ENCODE measurements at regions not wholly inside any gene's neighbourhood (a gene's known extent, or its start where the extent isn't known, plus 50 kb on each side); places are given as distances from the start of the nearest gene placed in this dataset.
"Not testable (repeated sequence)": the region's sequence is repeated elsewhere in the genome, so short reads cannot be mapped to it uniquely, and the experiment has no call there.

DNA sequence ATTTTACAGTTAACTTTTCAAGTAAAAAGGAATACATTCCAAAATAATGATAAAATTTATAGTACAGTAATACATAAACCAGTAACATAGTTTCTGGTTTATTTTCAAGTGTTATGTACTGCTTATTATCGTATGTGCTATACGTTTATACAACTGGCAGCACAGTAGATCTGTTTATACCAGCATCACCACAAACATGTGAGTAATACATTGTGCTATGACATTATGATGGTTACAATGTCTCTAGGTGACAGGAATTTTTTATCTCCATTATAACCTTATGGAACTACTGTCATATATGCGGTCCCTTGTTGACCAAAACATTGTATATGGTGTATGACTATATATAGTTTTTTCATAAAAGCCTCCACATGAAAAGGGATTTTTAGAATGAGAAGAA, 256.9 kb downstream of the ANKRD50 start:
- H3K27me3 ChIP-seq (ENCODE audit: insufficient read depth, low read length), result no peaks in the 10 kb centered on the region
- H3K4me1 ChIP-seq (ENCODE audit: control insufficient read depth, insufficient read depth, low read length, unreplicated experiment), result peaks cover 9% of the 10 kb centered on the region
- H3K4me3 ChIP-seq (ENCODE audit: low read depth, low read length), result no peak overlapping the region
- no peak overlapping the region for H3K27ac ChIP-seq (ENCODE audit: low read depth, low read length)
- H2AFZ ChIP-seq (ENCODE audit: low read length, unreplicated experiment), result no peak overlapping the region
- no peaks in the 10 kb centered on the region for H3K36me3 ChIP-seq (ENCODE audit: insufficient read depth, low read length)
- no peaks in the 10 kb centered on the region for H3K79me2 ChIP-seq (ENCODE audit: control insufficient read depth, insufficient read depth, low read length, unreplicated experiment)

DNA sequence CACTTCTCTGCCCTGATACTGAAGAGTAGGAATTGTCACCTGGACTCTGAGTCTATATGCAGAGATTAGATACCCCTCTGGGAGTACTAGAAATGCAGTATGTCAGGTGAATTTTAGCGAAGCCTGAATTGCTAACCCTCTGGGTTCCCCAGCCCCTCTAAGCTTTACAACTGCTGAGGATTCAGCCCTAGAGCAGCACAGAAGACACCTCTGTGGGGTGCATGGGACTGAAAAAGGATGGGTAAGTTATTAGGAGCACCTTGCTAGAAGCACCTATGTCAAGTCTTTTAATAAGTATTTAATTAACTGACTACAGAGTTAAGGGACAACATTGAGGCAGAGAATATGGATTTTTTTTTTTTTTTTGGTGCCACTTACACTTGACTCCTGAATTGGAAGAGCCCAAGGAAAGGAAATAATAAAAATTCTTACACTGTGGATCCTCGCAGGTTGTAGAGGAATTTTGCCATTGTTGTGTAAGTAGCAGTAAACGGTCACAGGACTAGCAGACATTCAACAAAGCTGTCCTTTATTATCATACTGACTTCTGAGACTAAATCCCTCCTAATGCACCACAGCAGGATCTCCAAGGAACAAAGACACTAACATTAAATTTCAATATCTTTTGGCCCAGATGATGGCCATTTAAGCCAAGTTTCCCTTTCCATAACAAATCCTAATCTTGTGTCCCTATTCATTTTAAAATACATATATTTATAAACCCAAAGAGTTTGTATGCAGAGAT, 253.2 kb downstream of the ANKRD50 start:
- Histone ChIP-seq H3K4me3 (ENCODE audit: low read depth, low read length) (0 out of 2 replicates have a peak overlapping the region, but pooled peaks have one; percentile 14), H2AFZ (ENCODE audit: low read length, unreplicated experiment) (peak overlapping the region; percentile 47), H3K27ac (ENCODE audit: low read depth, low read length) (peak overlapping the region; percentile 16; the same call in 1 of the 2 replicates), H3K36me3 (ENCODE audit: insufficient read depth, low read length) (no peaks in the 10 kb centered on the region), H3K27me3 (ENCODE audit: insufficient read depth, low read length) (no peaks in the 10 kb centered on the region), H3K4me1 (ENCODE audit: control insufficient read depth, insufficient read depth, low read length, unreplicated experiment) (peaks cover 9% of the 10 kb centered on the region), H3K79me2 (ENCODE audit: control insufficient read depth, insufficient read depth, low read length, unreplicated experiment) (no peaks in the 10 kb centered on the region)

DNA sequence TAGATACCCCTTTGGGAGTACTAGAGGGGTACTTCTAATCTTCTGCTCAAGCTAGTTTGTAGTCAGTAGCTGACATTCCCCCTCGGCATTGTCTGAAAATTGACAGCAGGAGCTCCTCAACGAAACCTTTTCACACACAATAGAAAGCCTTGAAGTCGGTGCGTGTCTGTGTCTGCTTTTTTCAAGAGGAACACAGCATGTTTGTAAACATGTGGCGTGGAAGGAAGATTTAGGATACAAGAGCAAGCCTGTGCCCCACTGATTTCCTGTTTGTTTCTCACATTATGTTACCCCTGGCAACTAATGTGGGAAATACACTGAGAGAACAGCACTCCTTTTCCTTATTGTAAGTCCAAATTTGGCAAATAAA, 252.6 kb downstream of the ANKRD50 start:
- Histone ChIP-seq H3K4me1 (ENCODE audit: control insufficient read depth, insufficient read depth, low read length, unreplicated experiment) (peaks cover 9% of the 10 kb centered on the region), H3K36me3 (ENCODE audit: insufficient read depth, low read length) (no peaks in the 10 kb centered on the region), H3K79me2 (ENCODE audit: control insufficient read depth, insufficient read depth, low read length, unreplicated experiment) (no peaks in the 10 kb centered on the region), H3K27ac (ENCODE audit: low read depth, low read length) (peak overlapping the region; percentile 16; the same call in 1 of the 2 replicates), H3K4me3 (ENCODE audit: low read depth, low read length) (peak overlapping the region; percentile 14; the same call in 1 of the 2 replicates), H3K27me3 (ENCODE audit: insufficient read depth, low read length) (no peaks in the 10 kb centered on the region), H2AFZ (ENCODE audit: low read length, unreplicated experiment) (peak overlapping the region; percentile 47)

DNA sequence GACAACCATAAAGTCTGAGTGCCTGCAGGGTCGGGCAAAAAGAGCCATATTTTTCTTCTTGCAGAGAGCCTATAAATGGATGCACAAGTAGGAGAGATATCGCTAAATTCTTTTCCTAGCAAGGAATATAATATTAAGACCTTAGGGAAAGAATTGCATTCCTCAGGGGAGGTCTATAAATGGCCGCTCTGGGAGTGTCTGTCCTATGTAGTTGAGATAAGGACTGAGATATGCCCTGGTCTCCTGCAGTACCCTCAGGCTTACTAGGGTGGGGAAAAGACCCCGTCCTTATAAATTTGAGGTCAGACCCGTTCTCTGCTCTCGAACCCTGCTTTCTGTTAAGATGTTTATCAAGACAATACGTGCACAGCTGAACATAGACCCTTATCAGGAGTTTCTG, 250.9 kb downstream of the ANKRD50 start:
- H3K36me3 ChIP-seq (ENCODE audit: insufficient read depth, low read length); H3K79me2 ChIP-seq (ENCODE audit: control insufficient read depth, insufficient read depth, low read length, unreplicated experiment); H3K4me3 ChIP-seq (ENCODE audit: low read depth, low read length); H3K27me3 ChIP-seq (ENCODE audit: insufficient read depth, low read length); H3K4me1 ChIP-seq (ENCODE audit: control insufficient read depth, insufficient read depth, low read length, unreplicated experiment); H3K27ac ChIP-seq (ENCODE audit: low read depth, low read length); H2AFZ ChIP-seq (ENCODE audit: low read length, unreplicated experiment): not testable (repeated sequence)

DNA sequence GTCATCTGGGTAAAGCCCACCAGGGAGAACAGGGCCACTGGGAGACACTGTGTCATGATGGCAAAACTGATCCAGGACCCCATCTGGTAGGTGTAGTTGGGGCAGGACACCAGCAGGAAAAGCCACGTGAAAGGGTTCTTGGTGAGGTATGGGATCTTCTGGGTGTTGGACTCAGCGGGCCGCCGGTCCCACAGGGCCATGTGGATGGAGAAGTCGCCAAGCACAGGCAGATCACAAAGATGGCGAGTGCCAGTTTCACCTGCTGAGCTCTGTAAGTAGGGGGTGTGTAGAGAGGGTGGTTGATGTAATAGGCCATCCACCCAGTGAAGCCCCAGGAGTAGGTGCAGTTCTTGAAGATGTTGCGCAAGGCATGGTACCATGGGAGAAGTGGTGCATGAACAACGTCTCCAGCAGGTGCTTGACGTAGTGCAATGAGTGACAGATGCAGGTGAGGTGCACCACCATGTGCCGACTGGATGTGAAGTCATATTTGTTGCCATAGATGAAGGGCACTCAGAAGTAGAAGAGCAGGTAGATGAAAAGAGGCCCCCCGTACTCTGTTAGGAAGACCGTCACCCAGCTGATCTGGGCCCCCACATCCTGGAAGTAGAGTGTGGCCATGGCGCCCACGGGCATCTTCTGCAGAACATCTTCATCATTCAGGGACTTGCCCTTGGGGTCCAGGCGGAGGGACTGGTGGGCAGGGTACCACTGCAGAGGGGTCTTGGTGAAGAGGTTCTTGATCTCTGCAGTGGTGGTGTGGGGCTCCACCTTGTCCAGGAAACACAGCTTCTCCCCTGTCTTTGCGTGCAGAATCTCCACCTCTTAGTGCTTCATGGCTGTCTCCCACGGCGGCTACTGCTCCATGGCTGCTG, 249.3 kb downstream of the ANKRD50 start:
- Histone ChIP-seq H3K27me3 (ENCODE audit: insufficient read depth, low read length) (no peaks in the 10 kb centered on the region), H3K4me3 (ENCODE audit: low read depth, low read length) (no peak overlapping the region)

DNA sequence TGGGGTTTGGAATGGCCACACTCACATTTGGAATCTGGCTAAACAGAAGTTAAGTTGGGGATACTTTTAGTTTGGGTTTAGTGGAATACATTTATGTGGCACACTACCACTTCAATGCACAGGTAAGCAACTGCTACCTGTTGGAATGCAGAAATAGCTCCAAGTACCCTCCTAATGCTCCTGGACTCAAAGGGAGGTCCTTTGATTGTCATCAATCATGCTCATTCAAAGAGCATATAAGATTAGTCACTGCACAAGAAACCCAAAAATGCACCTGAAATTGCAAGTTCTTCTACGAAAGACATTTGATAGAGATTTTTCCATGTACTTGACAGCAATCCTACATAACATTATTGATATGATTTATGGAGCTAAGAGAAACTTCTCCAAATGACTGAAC, 247.7 kb downstream of the ANKRD50 start:
- Histone ChIP-seq H3K27ac (ENCODE audit: low read depth, low read length) (no peak overlapping the region), H3K27me3 (ENCODE audit: insufficient read depth, low read length) (no peaks in the 10 kb centered on the region), H2AFZ (ENCODE audit: low read length, unreplicated experiment) (no peak overlapping the region), H3K79me2 (ENCODE audit: control insufficient read depth, insufficient read depth, low read length, unreplicated experiment) (no peaks in the 10 kb centered on the region), H3K36me3 (ENCODE audit: insufficient read depth, low read length) (no peaks in the 10 kb centered on the region), H3K4me1 (ENCODE audit: control insufficient read depth, insufficient read depth, low read length, unreplicated experiment) (peaks cover 5% of the 10 kb centered on the region), H3K4me3 (ENCODE audit: low read depth, low read length) (no peak overlapping the region)

More for the DNA sequence above, 249.3 kb downstream of the ANKRD50 start:
- Histone ChIP-seq H3K36me3 (ENCODE audit: insufficient read depth, low read length) (no peaks in the 10 kb centered on the region), H3K27ac (ENCODE audit: low read depth, low read length) (no peak overlapping the region), H3K4me1 (ENCODE audit: control insufficient read depth, insufficient read depth, low read length, unreplicated experiment) (peaks cover 9% of the 10 kb centered on the region), H3K79me2 (ENCODE audit: control insufficient read depth, insufficient read depth, low read length, unreplicated experiment) (no peaks in the 10 kb centered on the region), H2AFZ (ENCODE audit: low read length, unreplicated experiment) (no peak overlapping the region)

DNA sequence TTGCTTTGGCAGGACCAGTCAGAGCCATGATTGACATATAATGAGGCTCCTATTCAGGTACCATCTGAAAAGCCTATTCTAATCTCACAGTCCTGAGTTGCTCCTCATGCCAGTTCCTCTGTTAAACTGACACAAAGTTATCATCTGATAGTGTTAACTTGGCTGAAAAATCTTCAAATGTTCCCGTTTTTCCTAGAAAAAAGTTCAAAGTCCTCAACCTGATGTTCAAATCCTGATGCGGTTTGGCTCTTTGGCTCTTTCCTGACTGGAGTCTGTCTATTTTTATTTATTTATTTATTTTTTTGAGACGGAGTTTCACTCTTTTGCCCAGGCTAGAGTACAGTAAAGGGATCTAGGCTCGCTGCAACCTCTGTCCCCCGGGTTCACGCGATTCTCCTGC, 244.2 kb downstream of the ANKRD50 start:
- Histone ChIP-seq H3K79me2 (ENCODE audit: control insufficient read depth, insufficient read depth, low read length, unreplicated experiment) (no peaks in the 10 kb centered on the region), H3K27me3 (ENCODE audit: insufficient read depth, low read length) (no peaks in the 10 kb centered on the region), H2AFZ (ENCODE audit: low read length, unreplicated experiment) (no peak overlapping the region), H3K27ac (ENCODE audit: low read depth, low read length) (no peak overlapping the region), H3K4me1 (ENCODE audit: control insufficient read depth, insufficient read depth, low read length, unreplicated experiment) (no peaks in the 10 kb centered on the region), H3K4me3 (ENCODE audit: low read depth, low read length) (no peak overlapping the region), H3K36me3 (ENCODE audit: insufficient read depth, low read length) (no peaks in the 10 kb centered on the region)

DNA sequence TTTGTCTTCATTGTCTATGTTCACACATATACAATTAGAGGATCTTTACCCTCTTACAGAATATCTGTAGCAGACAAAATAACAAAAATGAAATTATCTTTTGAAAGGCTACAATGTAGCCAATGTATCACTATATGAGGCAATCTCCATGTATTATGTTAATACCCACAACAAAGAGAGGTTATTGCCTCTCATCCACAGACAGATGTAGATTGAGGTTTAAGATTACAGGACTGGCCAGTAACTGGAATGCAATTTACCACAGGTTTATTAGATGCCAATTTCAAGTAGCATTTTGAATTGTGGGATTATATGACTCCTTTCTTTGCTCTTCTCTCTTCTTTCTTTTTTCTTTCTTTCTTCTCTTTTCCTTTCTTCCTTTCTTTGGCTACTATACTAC, 242.6 kb downstream of the ANKRD50 start:
- Histone ChIP-seq H3K27me3 (ENCODE audit: insufficient read depth, low read length) (no peaks in the 10 kb centered on the region), H3K4me1 (ENCODE audit: control insufficient read depth, insufficient read depth, low read length, unreplicated experiment) (no peaks in the 10 kb centered on the region), H3K27ac (ENCODE audit: low read depth, low read length) (no peak overlapping the region), H2AFZ (ENCODE audit: low read length, unreplicated experiment) (no peak overlapping the region), H3K79me2 (ENCODE audit: control insufficient read depth, insufficient read depth, low read length, unreplicated experiment) (no peaks in the 10 kb centered on the region), H3K36me3 (ENCODE audit: insufficient read depth, low read length) (no peaks in the 10 kb centered on the region), H3K4me3 (ENCODE audit: low read depth, low read length) (no peak overlapping the region)

DNA sequence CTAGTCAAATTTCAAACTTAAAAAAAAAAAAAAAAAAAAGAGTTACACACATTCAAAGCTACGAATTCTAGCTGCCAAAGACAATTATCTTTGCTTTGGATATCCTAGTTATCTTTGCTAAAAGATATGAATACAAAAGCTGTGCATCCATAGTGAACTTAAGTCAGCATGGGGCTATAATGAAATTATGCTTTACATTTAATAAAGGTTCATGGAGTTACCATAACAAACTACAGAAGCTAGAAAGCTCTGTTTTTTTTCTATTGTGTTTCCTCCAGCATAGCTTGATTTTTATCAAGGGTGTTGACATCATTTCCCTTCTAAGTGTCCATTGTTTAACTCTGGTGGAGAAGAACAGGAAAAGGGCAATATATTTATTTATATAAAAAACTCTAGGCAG, 234.1 kb downstream of the ANKRD50 start:
- H3K27me3 ChIP-seq (ENCODE audit: insufficient read depth, low read length), result no peaks in the 10 kb centered on the region
- no peaks in the 10 kb centered on the region for H3K79me2 ChIP-seq (ENCODE audit: control insufficient read depth, insufficient read depth, low read length, unreplicated experiment)
- H2AFZ ChIP-seq (ENCODE audit: low read length, unreplicated experiment), result no peak overlapping the region
- no peak overlapping the region for H3K4me3 ChIP-seq (ENCODE audit: low read depth, low read length)
- H3K27ac ChIP-seq (ENCODE audit: low read depth, low read length), result no peak overlapping the region
- H3K36me3 ChIP-seq (ENCODE audit: insufficient read depth, low read length), result no peaks in the 10 kb centered on the region
- no peaks in the 10 kb centered on the region for H3K4me1 ChIP-seq (ENCODE audit: control insufficient read depth, insufficient read depth, low read length, unreplicated experiment)

DNA sequence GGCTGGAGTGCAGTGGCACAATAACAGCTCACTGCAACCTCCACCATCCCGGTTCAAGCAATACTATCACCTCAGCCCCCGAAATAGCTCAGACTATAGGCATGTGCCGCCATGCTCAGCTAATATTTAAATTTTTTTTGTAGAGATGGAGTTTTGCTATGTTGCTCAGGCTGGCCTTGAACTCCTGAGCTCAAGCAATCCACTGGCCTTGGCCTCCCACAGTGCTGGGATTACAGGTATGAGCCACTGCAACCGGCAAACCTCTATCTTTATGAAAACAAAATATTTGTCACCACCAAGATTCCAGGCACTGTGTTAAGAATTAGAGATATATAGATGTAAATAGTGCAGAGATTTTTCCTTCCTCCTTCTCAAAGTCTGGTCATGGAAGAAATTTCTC, 232.5 kb downstream of the ANKRD50 start:
- Histone ChIP-seq H3K4me1 (ENCODE audit: control insufficient read depth, insufficient read depth, low read length, unreplicated experiment) (no peaks in the 10 kb centered on the region), H3K4me3 (ENCODE audit: low read depth, low read length) (no peak overlapping the region), H3K27me3 (ENCODE audit: insufficient read depth, low read length) (no peaks in the 10 kb centered on the region), H3K27ac (ENCODE audit: low read depth, low read length) (no peak overlapping the region), H3K36me3 (ENCODE audit: insufficient read depth, low read length) (no peaks in the 10 kb centered on the region), H2AFZ (ENCODE audit: low read length, unreplicated experiment) (no peak overlapping the region), H3K79me2 (ENCODE audit: control insufficient read depth, insufficient read depth, low read length, unreplicated experiment) (no peaks in the 10 kb centered on the region)

DNA sequence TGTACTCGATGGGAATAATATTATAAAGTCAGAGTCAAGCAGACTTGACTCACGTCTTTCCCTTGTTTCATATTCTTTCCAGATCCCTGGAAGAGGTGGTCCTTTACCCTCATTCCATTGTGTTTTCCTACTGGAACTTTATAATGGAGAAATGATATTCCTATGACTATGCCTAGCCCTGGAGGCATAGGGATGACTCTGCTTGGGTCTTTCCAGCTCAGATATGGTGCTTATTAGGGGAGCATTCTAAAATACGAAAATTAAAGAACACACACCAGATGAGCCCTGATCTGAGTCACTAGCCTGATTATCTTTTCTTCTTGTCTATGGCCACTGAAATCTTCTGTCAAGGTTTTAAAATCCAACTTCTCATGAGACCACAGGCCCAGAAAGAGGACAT, 231.4 kb downstream of the ANKRD50 start:
- H3K4me1 ChIP-seq (ENCODE audit: control insufficient read depth, insufficient read depth, low read length, unreplicated experiment), result no peaks in the 10 kb centered on the region
- H3K4me3 ChIP-seq (ENCODE audit: low read depth, low read length), result no peak overlapping the region
- no peak overlapping the region for H2AFZ ChIP-seq (ENCODE audit: low read length, unreplicated experiment)
- H3K79me2 ChIP-seq (ENCODE audit: control insufficient read depth, insufficient read depth, low read length, unreplicated experiment), result no peaks in the 10 kb centered on the region
- H3K36me3 ChIP-seq (ENCODE audit: insufficient read depth, low read length), result no peaks in the 10 kb centered on the region
- H3K27ac ChIP-seq (ENCODE audit: low read depth, low read length), result no peak overlapping the region
- H3K27me3 ChIP-seq (ENCODE audit: insufficient read depth, low read length), result no peaks in the 10 kb centered on the region
